ENCODE measurements at regions not wholly inside any gene's neighbourhood (a gene's known extent, or its start where the extent isn't known, plus 50 kb on each side); places are given as distances from the start of the nearest gene placed in this dataset.

GRCh38 chr1:199460933-199461332 is 566.6 kb upstream of the NR5A2 start:
- no peak for TF ChIP-seq CTCF (IDR thresholded peaks at IDR 0.05)
- no peak for TF ChIP-seq POLR2AphosphoS5 (IDR thresholded peaks at IDR 0.05)
- TF ChIP-seq POLR2A (IDR thresholded peaks at IDR 0.05), result no peak
- TF ChIP-seq EP300 (IDR thresholded peaks at IDR 0.05), result no peak

Measured in suprapubic skin (tissue), 4 donors.